ENCODE measurements at regions not wholly inside any gene's neighbourhood (a gene's known extent, or its start where the extent isn't known, plus 50 kb on each side); places are given as distances from the start of the nearest gene placed in this dataset.

DNA sequence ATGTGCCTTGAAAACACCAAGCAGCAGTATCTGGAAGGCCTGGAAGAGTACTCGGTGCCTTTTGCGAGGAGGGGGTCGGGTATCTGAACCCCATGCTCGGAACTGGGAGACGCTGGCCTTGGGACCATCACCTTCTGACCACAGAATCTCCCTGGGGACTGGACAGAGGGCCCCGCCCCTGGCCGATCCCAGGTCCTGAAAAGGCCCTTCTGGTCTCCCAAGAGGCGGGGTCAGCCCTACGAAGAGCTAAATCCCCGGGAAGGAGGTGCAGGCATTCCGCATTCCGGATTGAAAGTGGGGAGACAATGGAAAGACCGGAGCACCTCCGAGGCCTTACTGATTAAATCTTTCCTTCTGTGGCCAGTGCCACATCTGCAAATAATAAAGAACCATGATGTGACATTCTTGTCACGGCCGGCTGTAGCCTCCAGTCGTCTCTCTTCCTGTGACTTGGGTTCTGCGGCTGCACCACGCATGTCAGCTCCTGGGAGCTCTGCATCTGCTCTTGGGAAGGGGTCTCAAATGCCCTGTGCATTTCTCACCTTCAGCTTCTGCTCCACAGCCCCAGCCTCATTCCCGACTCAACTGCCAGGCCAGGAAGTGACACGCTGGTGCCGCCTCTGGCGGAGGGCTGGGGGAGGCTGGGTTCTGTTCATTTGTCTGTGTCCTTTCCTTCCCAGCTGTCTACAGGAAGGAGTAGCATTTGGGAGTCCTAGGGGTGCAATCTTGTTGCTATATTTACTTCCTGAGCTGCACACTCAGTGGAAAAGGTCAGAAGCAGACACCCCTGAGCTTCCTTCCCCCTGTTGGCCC, 173.5 kb downstream of the KLF13 start:
- no peak for FAIRE-seq
- DNase-seq (ENCODE audit: insufficient read length, low spot score): no peak
- TF ChIP-seq, protein P1, sequence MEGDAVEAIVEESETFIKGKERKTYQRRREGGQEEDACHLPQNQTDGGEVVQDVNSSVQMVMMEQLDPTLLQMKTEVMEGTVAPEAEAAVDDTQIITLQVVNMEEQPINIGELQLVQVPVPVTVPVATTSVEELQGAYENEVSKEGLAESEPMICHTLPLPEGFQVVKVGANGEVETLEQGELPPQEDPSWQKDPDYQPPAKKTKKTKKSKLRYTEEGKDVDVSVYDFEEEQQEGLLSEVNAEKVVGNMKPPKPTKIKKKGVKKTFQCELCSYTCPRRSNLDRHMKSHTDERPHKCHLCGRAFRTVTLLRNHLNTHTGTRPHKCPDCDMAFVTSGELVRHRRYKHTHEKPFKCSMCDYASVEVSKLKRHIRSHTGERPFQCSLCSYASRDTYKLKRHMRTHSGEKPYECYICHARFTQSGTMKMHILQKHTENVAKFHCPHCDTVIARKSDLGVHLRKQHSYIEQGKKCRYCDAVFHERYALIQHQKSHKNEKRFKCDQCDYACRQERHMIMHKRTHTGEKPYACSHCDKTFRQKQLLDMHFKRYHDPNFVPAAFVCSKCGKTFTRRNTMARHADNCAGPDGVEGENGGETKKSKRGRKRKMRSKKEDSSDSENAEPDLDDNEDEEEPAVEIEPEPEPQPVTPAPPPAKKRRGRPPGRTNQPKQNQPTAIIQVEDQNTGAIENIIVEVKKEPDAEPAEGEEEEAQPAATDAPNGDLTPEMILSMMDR (IDR thresholded peaks at IDR 0.05; ENCODE audit: insufficient read depth, missing control alignments): no peak

- TF ChIP-seq, protein P1 (IDR thresholded peaks at IDR 0.05; ENCODE audit: insufficient read depth, missing control alignments): no peak
- DNase-seq (ENCODE audit: insufficient read length, low spot score) (no peak), FAIRE-seq (no peak)
These were observed 174.3 kb downstream of the KLF13 start for GRCh38 chr15:31500766-31501449.

DNA sequence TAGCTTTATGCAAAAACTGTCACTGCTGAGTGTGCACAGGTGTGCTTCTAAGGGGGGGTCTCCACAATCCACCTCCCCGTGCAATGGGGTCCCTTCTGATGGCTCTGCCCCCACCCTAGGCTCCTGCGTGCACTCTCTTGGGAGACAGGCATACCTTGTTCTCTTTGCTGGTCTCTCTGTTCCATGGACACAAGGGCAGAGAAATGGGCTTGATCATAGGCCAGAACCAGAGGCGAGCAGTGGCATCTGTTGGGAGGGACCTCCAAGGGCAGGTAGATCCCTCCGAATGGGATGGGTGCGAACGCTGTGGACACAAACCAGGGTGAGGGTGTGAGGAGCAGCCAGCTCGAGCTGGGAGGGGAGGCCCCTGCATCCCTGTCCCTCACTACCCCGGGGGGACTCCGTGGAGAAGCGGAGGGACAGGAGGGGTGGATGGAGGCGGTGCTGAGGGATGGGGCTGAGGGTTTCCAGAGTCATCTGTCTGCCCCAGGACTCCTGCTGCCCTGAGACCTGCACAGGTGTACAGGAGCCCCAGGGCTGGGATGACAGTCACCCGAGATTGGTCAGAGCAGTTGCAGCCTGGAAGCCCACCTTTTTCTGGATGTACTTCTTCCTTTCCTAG, 175.0 kb downstream of the KLF13 start:
- DNase-seq (ENCODE audit: insufficient read length, low spot score) (no peak), FAIRE-seq (no peak)
- TF ChIP-seq, protein P1 (IDR thresholded peaks at IDR 0.05; ENCODE audit: insufficient read depth, missing control alignments): no peak

- TF ChIP-seq, protein P1 (IDR thresholded peaks at IDR 0.05; ENCODE audit: insufficient read depth, missing control alignments): no peak
- FAIRE-seq (no peak), DNase-seq (ENCODE audit: insufficient read length, low spot score) (no peak)
These were observed 176.1 kb downstream of the KLF13 start for GRCh38 chr15:31502541-31503229.

GRCh38 chr15:31503256-31503655, 176.6 kb downstream of the KLF13 start:
- DNase-seq (ENCODE audit: insufficient read length, low spot score) (no peak), FAIRE-seq (no peak)
- TF ChIP-seq, protein P1 (IDR thresholded peaks at IDR 0.05; ENCODE audit: insufficient read depth, missing control alignments): no peak

DNA sequence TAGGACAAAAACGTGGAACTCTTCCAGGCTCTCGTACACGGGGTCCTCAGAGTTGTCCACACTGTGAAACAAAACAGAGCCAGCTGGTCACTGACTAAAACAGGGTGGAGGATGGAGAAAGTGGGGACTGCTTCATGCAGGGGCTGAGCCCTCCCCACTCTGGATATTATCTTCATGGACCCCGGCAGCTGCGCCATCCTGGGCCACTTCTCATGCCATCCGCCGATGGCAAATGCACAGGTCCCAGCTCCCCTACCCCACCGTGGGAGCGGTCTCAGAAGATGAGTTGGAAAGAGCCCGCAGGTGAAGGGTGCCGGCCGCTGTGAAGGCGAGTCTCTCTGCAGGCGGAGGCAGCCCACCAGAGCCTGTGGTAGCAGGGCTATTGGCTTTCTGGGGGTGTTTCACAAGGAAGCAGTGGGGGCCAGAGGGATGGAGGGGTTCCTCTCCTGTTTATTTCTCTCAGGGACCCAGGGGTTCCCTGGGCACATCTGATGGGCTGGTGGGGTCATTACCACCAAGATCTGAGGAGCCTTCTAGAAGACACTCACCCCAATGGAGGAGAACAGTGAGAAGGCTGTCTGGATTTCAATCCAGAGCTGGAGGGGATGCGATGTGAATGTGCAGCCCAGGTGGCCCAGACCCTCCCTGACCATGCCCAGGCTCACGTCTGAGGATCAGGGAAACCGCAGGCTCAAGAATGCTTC, 177.3 kb downstream of the KLF13 start:
- DNase-seq (ENCODE audit: insufficient read length, low spot score) (no peak), FAIRE-seq (no peak)
- TF ChIP-seq, protein P1 (IDR thresholded peaks at IDR 0.05; ENCODE audit: insufficient read depth, missing control alignments): no peak
